ENCODE measurements at regions not wholly inside any gene's neighbourhood (a gene's known extent, or its start where the extent isn't known, plus 50 kb on each side); places are given as distances from the start of the nearest gene placed in this dataset.

- Histone ChIP-seq H3K9me3 (ENCODE audit: control insufficient read depth, insufficient read depth, low read length) (no peaks in the 10 kb centered on the region), H3K9ac (ENCODE audit: low read depth, low read length) (no peak overlapping the region), H3K36me3 (ENCODE audit: insufficient read depth, low read length) (no peaks in the 10 kb centered on the region), H3K4me1 (ENCODE audit: insufficient read depth, low read length) (no peaks in the 10 kb centered on the region)
These were observed 311.3 kb downstream of the TNS1 start for GRCh38 chr2:217691516-217691915.

DNA sequence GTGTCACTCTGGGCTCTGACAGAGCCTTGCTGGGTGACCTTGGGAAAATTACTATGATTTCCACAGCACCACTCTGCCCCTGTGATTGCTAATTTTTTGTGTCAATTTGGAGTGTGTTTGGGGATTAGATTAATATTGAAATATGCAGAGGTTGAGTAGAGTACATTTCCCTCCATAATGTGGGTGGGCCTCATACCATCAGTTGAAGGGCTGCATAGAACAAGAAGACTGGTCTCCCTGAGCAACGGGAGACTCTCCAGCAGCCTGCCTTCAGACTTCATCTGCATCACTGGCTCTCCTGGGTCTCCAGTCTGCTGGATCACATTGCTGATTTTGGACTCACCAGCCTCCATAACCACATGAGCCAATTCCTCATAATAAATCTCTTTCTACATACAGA is 313.7 kb downstream of the TNS1 start:
- no peaks in the 10 kb centered on the region for H3K4me1 ChIP-seq (ENCODE audit: insufficient read depth, low read length)

GRCh38 chr2:217688494-217688893 is 314.3 kb downstream of the TNS1 start:
- H3K9me3 ChIP-seq (ENCODE audit: control insufficient read depth, insufficient read depth, low read length), result no peaks in the 10 kb centered on the region
- H3K9ac ChIP-seq (ENCODE audit: low read depth, low read length), result no peak overlapping the region
- no peaks in the 10 kb centered on the region for H3K4me1 ChIP-seq (ENCODE audit: insufficient read depth, low read length)
- no peaks in the 10 kb centered on the region for H3K36me3 ChIP-seq (ENCODE audit: insufficient read depth, low read length)

More for the DNA sequence above, 313.7 kb downstream of the TNS1 start:
- H3K9me3 ChIP-seq (ENCODE audit: control insufficient read depth, insufficient read depth, low read length), result no peaks in the 10 kb centered on the region
- H3K36me3 ChIP-seq (ENCODE audit: insufficient read depth, low read length), result no peaks in the 10 kb centered on the region
- H3K9ac ChIP-seq (ENCODE audit: low read depth, low read length), result no peak overlapping the region

- Histone ChIP-seq H3K36me3 (ENCODE audit: insufficient read depth, low read length) (no peaks in the 10 kb centered on the region), H3K9me3 (ENCODE audit: control insufficient read depth, insufficient read depth, low read length) (no peaks in the 10 kb centered on the region), H3K9ac (ENCODE audit: low read depth, low read length) (no peak overlapping the region), H3K4me1 (ENCODE audit: insufficient read depth, low read length) (no peaks in the 10 kb centered on the region)
These were observed 315.0 kb downstream of the TNS1 start for GRCh38 chr2:217687771-217688170.

GRCh38 chr2:217685255-217685605 is 317.6 kb downstream of the TNS1 start:
- no peaks in the 10 kb centered on the region for H3K4me1 ChIP-seq (ENCODE audit: insufficient read depth, low read length)
- no peak overlapping the region for H3K9ac ChIP-seq (ENCODE audit: low read depth, low read length)
- H3K36me3 ChIP-seq (ENCODE audit: insufficient read depth, low read length), result no peaks in the 10 kb centered on the region
- H3K9me3 ChIP-seq (ENCODE audit: control insufficient read depth, insufficient read depth, low read length), result no peaks in the 10 kb centered on the region

DNA sequence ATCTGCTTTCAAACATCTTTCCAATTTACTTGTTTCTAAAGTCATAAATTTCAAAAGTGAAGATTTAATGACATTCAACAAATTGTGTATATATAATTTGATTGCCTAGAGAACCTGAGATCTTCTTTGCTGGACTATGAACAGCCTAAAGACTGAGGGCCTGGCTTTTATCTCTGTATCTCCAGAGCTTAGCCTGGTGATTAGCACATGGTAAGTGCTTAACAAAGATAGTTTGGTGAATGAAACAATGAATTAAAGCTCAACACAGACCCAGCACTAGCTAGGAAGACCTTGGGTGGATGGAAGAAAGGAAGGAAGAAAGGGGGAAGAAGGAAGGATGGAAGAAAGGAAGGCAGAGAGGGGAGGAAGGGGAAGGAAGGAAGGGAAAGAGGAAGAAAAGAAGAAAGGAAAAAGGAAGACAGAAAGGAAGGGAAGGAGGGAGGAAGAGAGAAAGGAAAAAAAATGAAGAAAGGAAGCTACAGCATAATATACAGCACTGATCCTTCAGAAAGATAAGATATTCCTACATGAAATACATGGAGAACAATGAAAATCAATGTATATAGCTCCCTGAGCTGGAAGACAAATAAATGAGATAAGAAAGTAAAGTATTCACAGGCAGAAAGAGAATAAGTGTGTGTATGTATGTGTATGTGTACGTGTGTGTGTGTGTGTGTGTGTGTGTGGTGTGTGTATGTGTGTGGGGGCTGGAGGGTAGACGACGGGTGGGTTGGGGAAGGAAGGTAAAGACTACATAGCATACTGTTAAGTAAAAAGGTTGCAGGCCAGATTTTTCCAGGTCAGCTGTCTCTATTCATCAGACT is 318.2 kb downstream of the TNS1 start:
- Histone ChIP-seq H3K4me1 (ENCODE audit: insufficient read depth, low read length) (no peaks in the 10 kb centered on the region), H3K36me3 (ENCODE audit: insufficient read depth, low read length) (no peaks in the 10 kb centered on the region), H3K9me3 (ENCODE audit: control insufficient read depth, insufficient read depth, low read length) (no peaks in the 10 kb centered on the region), H3K9ac (ENCODE audit: low read depth, low read length) (no peak overlapping the region)

DNA sequence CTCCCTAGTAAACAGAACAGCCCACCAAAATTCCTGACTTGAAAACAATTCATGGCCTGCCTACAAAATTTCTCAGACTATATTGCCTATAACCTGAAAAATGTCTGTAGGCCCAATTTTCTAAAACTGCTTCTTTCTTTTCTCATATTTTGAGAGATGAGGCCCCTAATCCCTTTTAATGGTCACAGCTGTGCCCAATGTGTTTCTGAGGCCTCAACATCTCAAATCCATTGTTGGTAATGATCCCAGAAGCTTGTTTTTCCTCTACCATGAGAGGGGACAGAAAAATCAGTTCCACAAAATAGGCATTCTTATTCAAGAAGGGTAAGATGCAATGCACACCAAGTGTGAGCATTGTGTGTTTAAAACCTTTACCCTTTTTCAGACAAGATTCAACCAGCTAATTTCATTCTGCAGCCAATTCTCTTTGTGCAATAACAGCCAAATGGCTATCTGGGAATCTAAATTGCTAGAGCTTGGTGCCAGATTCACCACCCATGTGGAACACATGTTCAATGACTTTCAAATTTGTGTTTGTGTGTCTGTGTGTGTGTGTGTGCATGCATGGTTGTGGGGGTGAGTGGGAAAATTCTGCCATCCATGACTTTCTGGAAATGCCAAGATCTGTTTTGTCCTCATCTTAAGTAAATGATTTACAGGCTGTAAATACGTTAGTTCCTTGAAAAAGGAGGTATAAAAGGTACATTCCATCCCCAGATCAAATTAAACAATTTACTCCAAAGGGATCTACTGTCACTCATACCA is 319.5 kb downstream of the TNS1 start:
- Histone ChIP-seq H3K9ac (ENCODE audit: low read depth, low read length) (no peak overlapping the region), H3K36me3 (ENCODE audit: insufficient read depth, low read length) (no peaks in the 10 kb centered on the region), H3K4me1 (ENCODE audit: insufficient read depth, low read length) (no peaks in the 10 kb centered on the region), H3K9me3 (ENCODE audit: control insufficient read depth, insufficient read depth, low read length) (0 out of 2 replicates have a peak, but pooled peaks cover 5% of the 10 kb centered on the region)

- H3K4me1 ChIP-seq (ENCODE audit: insufficient read depth, low read length), result no peaks in the 10 kb centered on the region
- H3K9ac ChIP-seq (ENCODE audit: low read depth, low read length), result no peak overlapping the region
- H3K9me3 ChIP-seq (ENCODE audit: control insufficient read depth, insufficient read depth, low read length), result 0 out of 2 replicates have a peak, but pooled peaks cover 5% of the 10 kb centered on the region
- no peaks in the 10 kb centered on the region for H3K36me3 ChIP-seq (ENCODE audit: insufficient read depth, low read length)
These were observed 321.0 kb downstream of the TNS1 start for GRCh38 chr2:217681791-217682190.

GRCh38 chr2:217680381-217680780 is 322.4 kb downstream of the TNS1 start:
- no peaks in the 10 kb centered on the region for H3K4me1 ChIP-seq (ENCODE audit: insufficient read depth, low read length)
- H3K36me3 ChIP-seq (ENCODE audit: insufficient read depth, low read length), result no peaks in the 10 kb centered on the region
- H3K9me3 ChIP-seq (ENCODE audit: control insufficient read depth, insufficient read depth, low read length), result 0 out of 2 replicates have a peak, but pooled peaks cover 5% of the 10 kb centered on the region
- H3K9ac ChIP-seq (ENCODE audit: low read depth, low read length), result no peak overlapping the region

DNA sequence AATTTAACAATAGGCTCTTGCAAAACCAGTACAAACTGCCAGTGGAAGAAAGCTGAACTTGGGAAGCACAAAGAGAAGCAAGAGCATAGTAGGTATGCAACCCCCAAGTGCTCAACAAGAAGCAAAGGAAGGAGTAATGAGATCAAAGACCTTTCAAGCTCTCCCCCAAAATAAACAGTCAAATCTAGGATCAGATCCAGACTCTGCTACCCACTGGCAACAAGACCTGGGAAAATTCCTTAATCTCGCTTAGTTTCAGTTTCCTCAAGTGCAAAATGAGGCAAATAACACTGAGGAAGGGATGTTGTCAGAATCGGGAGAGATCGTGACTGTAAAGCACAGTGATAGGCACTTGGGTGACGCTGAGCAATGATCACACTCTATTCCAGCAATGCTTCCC is 329.2 kb downstream of the TNS1 start:
- H3K36me3 ChIP-seq (ENCODE audit: insufficient read depth, low read length), result no peaks in the 10 kb centered on the region

GRCh38 chr2:217672472-217672871 is 330.3 kb downstream of the TNS1 start:
- Histone ChIP-seq H3K4me1 (ENCODE audit: insufficient read depth, low read length) (no peaks in the 10 kb centered on the region), H3K36me3 (ENCODE audit: insufficient read depth, low read length) (no peaks in the 10 kb centered on the region), H3K9me3 (ENCODE audit: control insufficient read depth, insufficient read depth, low read length) (no peaks in the 10 kb centered on the region), H3K9ac (ENCODE audit: low read depth, low read length) (no peak overlapping the region)

More for the DNA sequence above, 329.2 kb downstream of the TNS1 start:
- H3K9me3 ChIP-seq (ENCODE audit: control insufficient read depth, insufficient read depth, low read length), result 0 out of 2 replicates have a peak, but pooled peaks cover 1% of the 10 kb centered on the region
- H3K9ac ChIP-seq (ENCODE audit: low read depth, low read length), result no peak overlapping the region
- H3K4me1 ChIP-seq (ENCODE audit: insufficient read depth, low read length), result no peaks in the 10 kb centered on the region

- no peak overlapping the region for H3K9ac ChIP-seq (ENCODE audit: low read depth, low read length)
- no peaks in the 10 kb centered on the region for H3K9me3 ChIP-seq (ENCODE audit: control insufficient read depth, insufficient read depth, low read length)
These were observed 330.9 kb downstream of the TNS1 start for GRCh38 chr2:217671871-217672270.

DNA sequence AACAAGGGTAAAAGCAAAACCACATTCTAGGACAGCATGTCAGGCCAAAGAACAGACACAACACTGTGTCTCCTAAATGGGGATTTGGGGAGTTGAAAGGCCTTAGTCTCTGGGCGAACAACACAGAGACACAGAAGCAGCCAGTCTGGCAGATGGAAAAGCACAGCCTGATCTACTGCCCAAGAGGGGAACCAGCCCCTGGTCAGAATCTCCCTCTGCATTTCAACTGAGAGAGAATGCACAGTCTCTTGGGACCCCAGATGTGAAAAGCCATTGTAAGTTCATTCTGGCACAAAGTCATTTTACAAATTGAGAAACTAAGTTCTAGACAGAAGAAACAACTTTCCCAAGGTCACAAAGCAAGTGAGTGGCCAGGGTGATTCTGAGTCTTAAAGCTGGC is 331.7 kb downstream of the TNS1 start:
- Histone ChIP-seq H3K36me3 (ENCODE audit: insufficient read depth, low read length) (no peaks in the 10 kb centered on the region), H3K4me1 (ENCODE audit: insufficient read depth, low read length) (no peaks in the 10 kb centered on the region), H3K9ac (ENCODE audit: low read depth, low read length) (no peak overlapping the region), H3K9me3 (ENCODE audit: control insufficient read depth, insufficient read depth, low read length) (no peaks in the 10 kb centered on the region)

More at GRCh38 chr2:217671871-217672270, 330.9 kb downstream of the TNS1 start:
- H3K4me1 ChIP-seq (ENCODE audit: insufficient read depth, low read length), result no peaks in the 10 kb centered on the region
- H3K36me3 ChIP-seq (ENCODE audit: insufficient read depth, low read length), result no peaks in the 10 kb centered on the region

DNA sequence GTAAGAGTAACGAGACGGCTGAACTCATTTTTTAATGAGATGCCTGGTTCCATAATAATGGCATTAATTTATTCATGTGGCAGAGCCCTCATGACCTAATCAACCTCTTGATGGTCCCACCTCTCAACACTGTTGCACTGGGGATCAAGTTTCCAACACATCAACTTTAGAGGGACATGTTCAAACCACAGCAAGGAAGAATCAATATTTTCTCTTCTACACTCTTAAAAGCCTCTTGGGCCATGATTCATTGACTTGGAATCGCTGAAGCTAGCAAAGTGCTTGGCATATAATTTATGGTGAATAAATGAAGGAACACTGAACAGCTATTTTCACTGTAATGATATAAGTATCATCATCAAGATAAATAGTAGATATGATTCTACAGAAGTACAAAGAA is 333.0 kb downstream of the TNS1 start:
- Histone ChIP-seq H3K9ac (ENCODE audit: low read depth, low read length) (no peak overlapping the region), H3K9me3 (ENCODE audit: control insufficient read depth, insufficient read depth, low read length) (no peaks in the 10 kb centered on the region), H3K36me3 (ENCODE audit: insufficient read depth, low read length) (no peaks in the 10 kb centered on the region), H3K4me1 (ENCODE audit: insufficient read depth, low read length) (no peaks in the 10 kb centered on the region)

DNA sequence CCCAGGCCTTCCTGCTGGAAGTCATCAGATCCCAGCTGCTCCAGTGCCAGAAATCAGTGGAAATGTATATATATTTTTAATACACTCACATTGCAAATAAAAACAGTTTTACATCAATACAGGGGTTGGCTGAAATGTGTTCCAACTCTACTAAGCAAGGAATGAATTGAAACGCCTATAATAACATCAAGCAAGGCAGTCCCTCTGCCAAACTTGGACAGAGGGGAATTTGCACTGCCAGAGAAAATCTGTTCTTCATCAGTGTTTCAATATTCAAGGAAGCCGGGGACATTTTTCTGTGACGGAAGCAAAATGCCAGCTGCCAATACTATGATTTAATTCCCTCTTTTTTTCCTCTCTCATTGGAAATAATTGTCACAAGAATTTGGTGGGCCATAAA is 335.3 kb downstream of the TNS1 start:
- Histone ChIP-seq H3K36me3 (ENCODE audit: insufficient read depth, low read length) (no peaks in the 10 kb centered on the region), H3K9ac (ENCODE audit: low read depth, low read length) (no peak overlapping the region), H3K4me1 (ENCODE audit: insufficient read depth, low read length) (no peaks in the 10 kb centered on the region), H3K9me3 (ENCODE audit: control insufficient read depth, insufficient read depth, low read length) (no peaks in the 10 kb centered on the region)
